Skeletal muscle cell (primary cell): ENCODE measurements at regions not wholly inside any gene's neighbourhood (a gene's known extent, or its start where the extent isn't known, plus 50 kb on each side); places are given as distances from the start of the nearest gene placed in this dataset.
"Not testable (repeated sequence)": the region's sequence is repeated elsewhere in the genome, so short reads cannot be mapped to it uniquely, and the experiment has no call there.

ENCODE experiments used
- DNase-seq: peaks from one replicate; pipeline ENCODE4 v3.0.0-alpha.2; 2010; ENCODE audit warnings: low read depth
- H3K4me3 ChIP-seq: 2 replicates; pipeline ENCODE4 v1.5.1; 2011; ENCODE audit warnings: low read depth, mild to moderate bottlenecking, control low read depth, low read length, moderate library complexity

DNA sequence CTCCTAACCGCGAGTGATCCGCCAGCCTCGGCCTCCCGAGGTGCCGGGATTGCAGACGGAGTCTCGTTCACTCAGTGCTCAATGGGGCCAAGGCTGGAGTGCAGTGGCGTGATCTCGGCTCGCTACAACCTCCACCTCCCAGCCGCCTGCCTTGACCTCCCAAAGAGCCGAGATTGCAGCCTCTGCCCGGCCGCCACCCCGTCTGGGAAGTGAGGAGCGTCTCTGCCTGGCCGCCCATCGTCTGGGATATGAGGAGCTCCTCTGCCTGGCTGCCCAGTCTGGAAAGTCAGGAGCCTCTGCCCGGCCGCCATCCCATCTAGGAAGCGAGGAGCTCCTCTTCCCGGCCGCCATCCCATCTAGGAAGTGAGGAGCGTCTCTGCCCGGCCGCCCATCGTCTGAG, 58.8 kb upstream of the ANKRD30BL start:
- not testable (repeated sequence) for H3K4me3 ChIP-seq, DNase-seq

DNA sequence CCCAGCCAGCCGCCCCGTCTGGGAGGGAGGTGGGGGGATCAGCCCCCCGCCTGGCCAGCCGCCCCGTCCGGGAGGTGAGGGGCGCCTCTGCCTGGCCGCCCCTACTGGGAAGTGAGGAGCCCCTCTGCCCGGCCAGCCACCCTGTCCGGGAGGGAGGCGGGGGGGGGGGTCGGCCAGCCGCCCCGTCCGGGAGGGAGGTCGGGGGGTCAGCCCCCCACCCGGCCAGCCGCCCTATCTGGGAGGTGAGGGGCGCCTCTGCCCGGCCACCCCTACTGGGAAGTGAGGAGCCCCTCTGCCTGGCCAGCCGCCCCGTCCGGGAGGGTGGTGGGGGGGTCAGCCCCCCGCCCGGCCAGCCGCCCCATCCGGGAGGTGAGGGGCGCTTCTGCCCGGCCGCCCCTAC, 60.1 kb upstream of the ANKRD30BL start:
- H3K4me3 ChIP-seq, DNase-seq: not testable (repeated sequence)

DNA sequence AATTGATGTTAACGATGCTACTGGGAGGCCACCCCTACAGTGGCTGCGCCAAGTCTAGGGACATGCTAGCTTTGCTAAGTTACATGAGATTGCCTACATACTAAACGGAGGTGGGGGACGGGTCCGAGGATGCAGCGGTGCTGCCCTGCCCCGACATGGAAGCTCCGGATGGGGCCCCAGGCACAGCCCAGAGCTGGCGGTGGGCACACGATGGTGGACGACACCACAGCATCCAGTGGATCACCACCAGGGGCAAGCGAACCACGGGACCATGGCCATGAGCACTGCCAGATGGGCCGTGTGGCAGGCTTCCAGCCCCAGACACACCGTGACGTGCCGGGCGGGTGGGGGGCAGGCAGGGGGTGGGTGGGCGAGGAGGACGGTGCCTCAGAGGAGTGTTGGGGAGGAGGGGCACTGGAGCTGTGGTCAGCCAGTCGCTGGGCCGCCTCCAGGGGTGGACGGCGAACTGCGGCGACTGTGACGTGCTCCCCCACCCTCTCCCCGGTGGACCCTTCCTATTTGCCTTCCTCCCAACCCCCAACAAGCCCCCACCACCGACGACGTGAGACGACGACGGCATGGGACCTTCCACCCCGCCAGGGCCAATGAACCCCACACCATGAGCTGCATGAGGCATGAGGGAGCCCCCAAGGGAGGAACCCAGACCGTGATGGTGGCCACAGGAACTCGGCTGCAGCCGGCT, 90.6 kb upstream of the ANKRD30BL start:
- H3K4me3 ChIP-seq, result no peak overlapping the region
- DNase-seq, result no peak

DNA sequence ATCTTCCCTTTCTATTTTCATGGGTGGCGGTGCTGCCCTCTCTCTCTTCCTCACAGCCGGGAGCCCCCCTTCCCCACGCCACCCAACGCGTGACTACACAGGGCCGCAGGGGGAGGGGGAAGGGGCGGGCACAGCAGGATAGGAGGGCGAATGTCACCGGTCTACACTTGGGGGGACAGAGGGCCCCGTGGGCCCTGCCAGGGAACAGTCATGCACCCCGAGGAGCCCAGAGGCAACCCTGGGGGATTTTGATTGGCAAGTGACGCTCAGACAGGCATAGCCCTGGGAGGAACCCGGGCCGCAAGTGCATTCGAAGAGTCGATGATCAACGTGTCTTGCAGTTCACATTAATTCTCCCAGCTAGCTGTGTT, 91.1 kb upstream of the ANKRD30BL start:
- DNase-seq, result no peak

DNA sequence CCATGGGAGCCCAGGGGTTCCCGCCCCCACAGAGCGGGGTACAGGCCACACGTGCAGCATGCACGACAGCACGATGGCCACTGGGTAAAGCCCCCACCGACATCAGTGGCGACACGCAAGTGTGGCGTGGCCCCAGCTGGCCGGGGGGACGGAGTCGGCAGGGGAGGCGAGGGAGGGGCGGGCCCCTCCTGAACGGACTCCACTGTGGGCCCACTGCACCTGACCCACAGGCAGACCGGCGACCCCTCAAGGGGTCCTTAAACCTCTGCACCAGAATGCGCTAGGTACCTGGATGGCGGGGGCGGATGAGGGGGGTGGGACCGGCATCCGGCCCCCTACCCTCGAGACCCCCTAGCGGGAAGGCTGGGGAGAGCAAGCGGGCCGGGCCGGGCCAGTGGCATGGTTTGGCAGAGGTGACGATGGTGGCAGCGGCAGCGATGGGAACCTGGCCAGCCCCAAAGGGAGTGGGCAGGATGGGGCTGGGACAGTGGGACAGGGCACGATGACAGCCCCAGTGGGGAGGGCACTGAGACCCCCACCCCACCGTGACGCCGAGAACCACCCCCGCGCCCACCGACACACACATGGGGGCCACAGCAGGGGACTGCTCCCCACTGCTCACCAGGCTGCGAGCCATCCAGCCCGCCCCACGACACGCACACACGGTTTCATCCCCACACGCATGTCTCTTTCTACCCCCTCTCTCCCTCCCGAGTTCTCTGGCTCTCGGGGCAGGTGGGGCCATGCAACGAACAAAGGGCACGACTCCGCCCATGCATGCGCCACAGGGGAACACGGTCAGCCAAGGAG, 91.9 kb upstream of the ANKRD30BL start:
- DNase-seq, result no peak
- H3K4me3 ChIP-seq, result no peak overlapping the region

More for the DNA sequence above, 91.1 kb upstream of the ANKRD30BL start:
- no peak overlapping the region for H3K4me3 ChIP-seq

DNA sequence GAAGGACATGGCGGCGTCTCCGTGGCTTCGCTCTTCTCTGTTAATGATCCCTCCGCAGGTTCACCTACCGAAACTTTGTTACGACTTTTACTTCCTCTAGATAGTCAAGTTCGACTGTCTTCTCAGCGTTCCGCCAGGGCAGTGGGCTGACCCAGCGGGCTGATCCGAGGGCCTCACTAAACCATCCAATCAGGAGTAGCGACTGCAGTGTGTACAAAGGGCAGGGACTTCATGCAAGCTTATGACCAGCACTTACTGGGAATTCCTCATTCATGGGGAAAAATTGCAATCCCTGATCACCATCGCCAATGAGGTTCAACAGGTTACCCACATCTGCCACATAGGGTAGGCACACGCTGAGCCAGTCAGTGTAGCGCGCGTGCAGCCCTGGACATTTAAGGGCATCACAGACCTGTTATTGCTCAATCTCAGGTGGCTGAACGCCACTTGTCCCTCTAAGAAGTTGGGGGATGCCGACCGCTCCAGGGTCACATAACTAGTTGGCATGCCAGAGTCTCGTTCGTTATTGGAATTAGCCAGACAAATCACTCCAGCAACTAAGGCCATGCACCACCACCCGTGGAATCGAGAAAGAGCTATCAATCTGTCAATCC, 92.7 kb upstream of the ANKRD30BL start:
- not testable (repeated sequence) for DNase-seq

DNA sequence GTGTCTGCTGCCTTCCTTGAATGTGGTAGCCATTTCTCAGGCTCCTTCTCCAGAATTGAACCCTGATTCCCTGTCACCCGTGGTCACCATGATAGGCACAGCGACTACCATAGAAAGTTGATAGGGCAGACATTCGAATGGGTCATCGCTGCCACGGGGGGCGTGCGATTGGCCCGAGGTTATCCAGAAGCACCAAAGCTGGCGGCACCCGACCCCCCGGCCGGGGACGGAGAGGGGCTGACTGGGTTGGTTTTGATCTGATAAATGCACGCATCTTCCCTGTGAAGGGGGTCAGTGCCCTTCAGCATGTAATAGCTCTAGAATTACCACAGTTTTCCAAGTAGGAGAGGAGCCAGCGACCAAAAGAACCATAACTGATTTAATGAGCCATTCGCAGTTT, 94.0 kb upstream of the ANKRD30BL start:
- no peak for DNase-seq
- H3K4me3 ChIP-seq, result no peak overlapping the region

More for the DNA sequence above, 92.7 kb upstream of the ANKRD30BL start:
- H3K4me3 ChIP-seq, result not testable (repeated sequence)

DNA sequence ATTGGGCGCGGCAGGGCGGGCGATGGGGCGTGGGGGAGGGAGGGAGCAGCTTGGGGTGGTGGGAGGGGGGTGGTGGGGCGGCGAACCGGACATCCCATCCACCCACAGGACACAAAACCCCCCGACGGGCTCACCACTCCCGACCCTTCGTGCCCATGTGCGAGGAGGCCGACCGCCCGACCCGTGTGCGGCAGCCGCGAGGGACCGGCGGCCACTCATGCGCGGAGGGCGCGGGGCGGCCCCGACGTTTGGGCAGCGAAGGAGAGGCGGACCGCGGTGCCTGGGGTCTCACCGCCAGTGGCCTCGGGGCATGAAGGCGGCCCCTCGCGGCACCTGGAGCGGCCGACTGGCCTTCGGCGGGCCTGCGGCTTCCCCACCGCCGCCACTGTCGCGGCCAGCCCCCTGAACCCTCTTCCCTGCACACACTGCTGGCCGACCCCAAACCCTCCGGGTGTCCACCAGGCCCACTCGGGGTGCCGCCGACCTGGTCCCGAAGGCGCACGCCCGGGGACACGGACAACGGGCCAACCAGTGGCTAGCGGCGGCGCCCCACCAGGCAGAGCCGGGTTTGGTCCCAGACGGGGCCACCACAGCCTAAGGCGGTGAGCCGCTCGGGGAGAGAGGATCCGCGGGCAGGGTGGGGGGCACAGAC, 94.6 kb upstream of the ANKRD30BL start:
- no peak overlapping the region for H3K4me3 ChIP-seq
- DNase-seq, result no peak

DNA sequence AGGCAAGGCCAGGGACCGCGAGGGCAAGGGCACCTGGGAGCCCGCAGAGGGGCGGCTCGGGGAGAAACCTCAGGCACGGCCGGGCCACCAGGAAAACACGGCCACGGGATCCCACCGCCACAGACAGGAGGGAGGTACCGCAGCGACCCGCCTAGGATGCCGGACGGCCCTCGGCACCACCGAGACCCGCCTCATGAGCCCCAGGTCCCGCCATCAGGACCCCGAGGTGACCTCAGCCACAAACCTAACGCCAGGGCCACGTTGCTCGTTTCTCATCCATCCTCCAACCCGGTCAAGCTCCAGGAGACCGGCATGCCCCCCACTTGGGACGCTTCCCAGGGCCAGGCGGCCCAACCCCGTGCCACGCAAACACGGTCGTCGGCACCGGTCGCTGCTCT, 95.2 kb upstream of the ANKRD30BL start:
- H3K4me3 ChIP-seq, DNase-seq: not testable (repeated sequence)

DNA sequence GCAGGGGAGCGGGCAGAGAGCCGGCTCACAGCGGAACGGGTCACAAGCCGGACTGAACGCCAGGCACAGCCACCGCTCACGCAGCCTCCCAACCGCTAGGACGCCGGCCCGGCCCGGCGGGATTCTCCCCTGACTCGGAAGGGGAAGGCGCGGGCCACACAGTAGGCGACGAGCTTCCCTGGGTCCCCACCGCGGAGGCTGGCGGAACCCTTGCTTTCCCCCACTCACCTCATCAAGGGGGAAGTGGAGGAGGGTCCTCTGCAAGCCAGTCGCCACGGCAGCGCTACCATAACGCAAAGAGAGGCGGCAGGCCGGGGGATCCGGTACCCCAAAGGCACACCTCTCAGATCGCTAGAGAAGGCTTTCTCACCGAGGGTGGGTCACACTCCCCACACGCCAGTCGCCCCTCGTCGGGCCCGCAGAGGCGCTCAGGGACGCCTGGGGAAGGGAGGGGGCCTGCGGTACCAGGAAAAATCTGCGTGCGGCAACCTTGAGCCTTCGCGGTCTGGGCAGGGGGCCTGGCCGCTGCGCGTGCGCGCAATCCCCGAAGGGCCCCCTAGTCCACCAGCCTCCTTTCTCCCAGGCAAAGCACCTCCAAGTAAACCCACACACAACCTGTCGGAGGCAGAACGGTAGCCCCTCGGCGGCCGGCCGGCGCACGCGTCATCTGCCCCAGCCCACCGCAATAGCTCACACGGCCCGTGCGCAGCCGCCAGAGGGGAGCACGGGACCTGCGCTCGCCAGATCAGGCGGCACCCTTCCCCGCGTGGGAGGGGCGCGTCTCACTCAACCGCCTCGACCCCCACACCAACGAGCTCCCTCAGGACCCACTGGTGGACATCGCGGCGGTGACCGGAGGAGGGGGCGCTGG, 95.8 kb upstream of the ANKRD30BL start:
- DNase-seq, H3K4me3 ChIP-seq: not testable (repeated sequence)

DNA sequence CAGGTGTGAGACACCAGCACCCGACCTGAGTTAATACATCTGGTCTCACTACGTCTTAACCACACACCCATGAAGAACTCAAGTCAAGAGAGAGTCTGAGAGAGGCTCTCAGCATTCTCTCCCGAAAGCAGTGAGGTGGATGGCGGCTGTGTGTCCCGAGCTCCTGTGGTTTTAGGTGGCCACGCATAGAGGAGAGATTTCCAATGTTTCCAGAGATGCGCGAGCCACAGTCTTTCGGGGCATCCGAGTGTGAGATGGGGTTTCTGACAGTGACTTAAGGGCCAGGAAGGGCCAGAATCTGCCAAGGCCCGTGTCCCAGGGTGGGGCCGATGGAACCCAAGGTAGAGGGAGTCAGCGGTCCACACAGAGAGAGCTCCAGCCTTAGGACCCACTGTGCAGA, 97.5 kb upstream of the ANKRD30BL start:
- H3K4me3 ChIP-seq, DNase-seq: not testable (repeated sequence)

DNA sequence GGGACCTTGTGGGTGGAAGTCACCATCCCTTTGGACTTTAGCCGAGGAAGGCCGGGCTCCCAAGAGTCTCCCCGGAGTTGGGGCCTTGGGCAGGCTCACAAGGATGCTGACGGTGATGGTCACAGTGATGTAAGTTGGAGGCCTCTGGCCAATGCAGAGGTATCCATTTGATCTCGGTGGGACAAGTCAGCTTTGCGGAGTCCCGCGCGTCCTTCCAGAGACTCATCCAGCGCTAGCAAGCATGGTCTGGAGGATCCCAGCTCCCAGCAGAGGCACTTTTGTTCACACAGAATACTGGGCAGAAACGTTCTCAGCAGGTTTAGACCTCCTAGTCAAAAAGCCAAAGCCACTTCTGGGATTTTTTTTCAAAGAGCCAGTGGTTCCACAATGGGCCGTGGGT, 103.8 kb upstream of the ANKRD30BL start:
- not testable (repeated sequence) for DNase-seq, H3K4me3 ChIP-seq

DNA sequence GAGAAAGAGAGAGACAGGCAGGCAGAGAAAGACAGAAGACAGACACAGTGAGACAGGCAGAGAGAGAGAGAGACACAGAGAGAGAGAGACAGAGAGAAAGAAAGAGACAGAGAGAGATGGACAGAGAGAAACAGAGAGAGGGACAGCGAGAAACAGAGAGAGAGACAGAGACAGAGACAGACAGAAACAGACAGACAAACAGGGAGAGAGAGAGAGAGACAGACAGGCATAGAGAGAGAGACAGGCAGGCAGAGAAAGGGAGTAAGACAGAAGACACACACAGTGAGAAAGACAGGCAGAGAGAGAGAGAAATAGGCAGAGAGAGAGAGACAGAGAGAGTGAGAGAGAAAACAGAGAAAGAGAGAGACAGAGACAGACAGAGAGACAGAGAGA, 105.3 kb upstream of the ANKRD30BL start:
- DNase-seq, result no peak
- H3K4me3 ChIP-seq, result no peak overlapping the region

DNA sequence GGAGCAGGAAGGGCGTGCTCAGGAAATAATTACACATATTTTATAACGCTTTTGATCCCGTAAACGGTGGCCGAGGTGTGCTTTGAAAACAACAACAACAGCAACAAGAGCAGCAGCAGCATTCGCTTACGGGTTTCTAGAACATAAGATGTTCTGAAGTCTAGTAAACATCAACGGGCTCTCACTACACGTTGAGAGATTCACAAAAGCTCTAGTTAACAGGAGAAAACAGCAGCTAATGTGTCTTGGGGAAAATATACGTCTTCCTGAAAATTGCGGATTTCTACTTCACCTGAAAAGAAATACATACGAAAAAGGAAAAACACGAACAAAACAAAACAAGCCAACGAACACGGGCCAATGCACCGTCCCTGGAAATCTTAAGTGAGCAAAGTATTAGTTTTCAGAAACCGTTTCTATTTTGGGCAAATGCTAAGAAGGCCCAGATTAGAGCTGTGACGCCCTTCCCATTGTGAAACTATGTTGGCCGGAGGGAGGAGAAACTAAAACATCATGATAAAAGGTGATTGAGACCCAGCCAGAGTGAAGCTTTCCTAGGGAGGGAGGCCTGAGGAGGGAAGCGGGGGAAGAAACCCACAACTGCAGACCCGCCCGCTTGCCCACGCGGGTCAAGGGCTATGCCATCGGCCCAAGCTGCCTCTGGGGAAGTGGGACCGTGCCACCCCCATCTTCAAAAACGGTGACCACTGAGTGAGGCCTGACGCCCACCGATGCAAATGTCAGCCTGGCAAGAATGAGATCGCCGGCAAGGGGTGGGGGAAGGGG, 105.9 kb upstream of the ANKRD30BL start:
- DNase-seq, result peak; percentile 4
- H3K4me3 ChIP-seq, result peak overlapping the region; percentile 25

DNA sequence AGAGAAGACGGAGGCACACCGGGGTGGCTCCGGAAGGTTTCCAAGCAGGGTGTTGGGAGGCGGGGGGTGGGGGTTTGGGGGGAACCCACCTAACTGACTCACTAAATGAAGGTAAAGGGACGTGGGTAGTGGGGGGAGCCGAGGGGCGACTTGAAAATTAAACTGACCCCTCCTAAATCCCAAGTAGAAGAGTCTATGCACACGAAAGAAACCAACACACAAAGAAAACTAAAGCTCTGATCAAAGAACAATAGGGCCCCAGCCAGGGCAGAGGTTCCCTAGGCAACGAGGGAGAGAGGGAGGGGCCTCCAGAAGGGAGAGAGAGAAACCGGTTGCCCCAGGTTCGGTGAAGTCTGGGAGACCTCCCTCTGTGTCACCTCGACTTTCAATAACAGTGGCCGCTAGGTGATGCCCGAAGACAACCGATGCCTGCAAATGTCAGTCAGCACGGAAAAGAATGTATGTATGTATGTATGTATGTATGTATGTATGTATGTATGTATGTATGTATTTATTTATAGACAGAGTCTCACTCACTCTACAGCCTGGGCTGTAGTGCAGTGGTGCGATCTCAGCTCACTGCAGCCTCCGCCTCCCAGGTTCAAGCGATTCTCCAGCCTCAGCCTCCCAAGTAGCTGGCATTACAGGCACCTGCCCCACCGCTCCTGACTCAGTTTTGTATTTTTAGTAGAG, 106.7 kb upstream of the ANKRD30BL start:
- peak; percentile 21 for DNase-seq
- peak overlapping the region; percentile 34 for H3K4me3 ChIP-seq

DNA sequence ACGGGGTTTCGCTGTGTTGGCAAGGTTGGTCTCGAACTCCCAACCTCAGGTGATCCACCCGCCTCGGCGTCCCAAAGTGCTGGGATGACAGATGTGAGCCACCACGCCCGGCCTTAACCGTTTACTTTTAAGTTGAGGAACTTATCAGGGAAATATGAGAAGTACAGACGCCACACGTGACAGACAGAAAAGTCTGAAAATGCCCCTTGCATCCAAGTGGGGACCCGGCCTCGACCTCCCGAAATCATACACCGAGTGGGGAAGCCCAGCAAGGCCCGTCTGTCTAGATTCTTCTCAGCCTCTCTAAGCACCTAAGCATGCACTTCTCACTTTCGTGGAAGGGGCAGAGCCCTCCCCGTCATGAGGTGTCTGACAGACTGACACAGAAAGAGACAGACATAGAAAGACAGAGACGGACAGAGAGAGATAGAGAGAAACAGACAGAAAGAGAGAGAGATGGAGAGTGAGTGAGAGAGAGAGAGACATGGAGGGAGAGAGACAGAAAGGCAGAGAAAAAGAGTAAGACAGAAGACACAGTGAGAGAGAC, 107.3 kb upstream of the ANKRD30BL start:
- H3K4me3 ChIP-seq, result no peak overlapping the region
- no peak for DNase-seq

DNA sequence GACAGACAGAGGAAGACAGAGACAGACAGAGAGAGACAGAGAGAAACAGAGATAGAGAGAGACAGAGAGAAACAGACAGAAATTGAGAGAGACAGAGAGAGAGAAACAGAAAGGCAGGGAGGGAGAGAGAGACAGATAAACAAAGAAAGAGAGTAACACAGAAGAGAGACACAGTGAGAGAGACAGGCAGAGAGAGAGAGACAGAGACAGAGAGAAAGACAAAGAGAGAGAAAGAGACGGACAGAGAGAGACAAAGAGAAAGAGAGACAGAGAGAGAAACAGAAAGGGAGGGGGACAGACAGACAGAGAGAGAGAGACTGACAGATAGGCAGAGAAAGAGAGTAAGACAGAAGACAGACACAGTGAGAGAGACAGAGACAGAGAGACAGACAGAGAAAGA, 108.5 kb upstream of the ANKRD30BL start:
- no peak overlapping the region for H3K4me3 ChIP-seq

More for the DNA sequence above, 108.5 kb upstream of the ANKRD30BL start:
- DNase-seq, result no peak
